ENCODE measurements at regions not wholly inside any gene's neighbourhood (a gene's known extent, or its start where the extent isn't known, plus 50 kb on each side); places are given as distances from the start of the nearest gene placed in this dataset.

DNA sequence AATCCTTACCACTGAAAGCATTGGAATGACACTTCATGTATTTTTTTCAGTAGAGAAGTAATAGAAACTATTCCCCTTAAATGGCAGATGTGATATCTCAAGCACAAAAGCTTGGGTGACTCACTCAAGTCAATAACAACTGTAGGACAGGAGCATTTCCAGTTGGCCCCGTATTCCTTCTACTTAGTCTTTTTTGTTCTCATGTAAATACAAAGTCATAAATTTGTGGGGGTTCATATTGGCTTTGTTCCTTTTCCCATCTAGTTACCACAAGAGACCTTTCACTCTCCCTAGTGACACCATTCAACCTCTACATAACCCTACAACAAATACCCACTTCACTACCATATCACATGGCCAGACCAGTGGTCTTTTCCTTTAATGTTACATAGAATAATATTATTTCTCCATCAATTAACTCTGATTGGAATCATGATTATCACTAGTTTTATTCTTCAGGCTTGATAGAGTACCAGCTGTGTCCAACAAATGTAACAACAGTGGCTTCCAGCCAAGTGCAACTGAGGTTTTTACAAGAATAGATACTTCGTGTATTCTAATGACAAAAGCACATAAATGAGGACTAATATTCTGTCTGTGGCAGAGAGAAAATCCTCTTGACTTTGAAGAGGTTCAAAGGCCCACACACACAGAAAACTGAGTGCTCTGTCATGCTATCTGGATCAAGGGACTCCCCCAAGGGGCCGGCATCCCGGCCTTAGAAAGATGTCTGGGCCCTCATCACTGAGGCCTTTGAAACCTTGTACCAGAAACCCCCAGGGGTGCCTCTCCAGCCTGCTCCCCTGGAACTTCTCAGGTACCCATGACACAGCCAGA is 94.0 kb upstream of the THBS1 start:
- TF ChIP-seq, protein P1, sequence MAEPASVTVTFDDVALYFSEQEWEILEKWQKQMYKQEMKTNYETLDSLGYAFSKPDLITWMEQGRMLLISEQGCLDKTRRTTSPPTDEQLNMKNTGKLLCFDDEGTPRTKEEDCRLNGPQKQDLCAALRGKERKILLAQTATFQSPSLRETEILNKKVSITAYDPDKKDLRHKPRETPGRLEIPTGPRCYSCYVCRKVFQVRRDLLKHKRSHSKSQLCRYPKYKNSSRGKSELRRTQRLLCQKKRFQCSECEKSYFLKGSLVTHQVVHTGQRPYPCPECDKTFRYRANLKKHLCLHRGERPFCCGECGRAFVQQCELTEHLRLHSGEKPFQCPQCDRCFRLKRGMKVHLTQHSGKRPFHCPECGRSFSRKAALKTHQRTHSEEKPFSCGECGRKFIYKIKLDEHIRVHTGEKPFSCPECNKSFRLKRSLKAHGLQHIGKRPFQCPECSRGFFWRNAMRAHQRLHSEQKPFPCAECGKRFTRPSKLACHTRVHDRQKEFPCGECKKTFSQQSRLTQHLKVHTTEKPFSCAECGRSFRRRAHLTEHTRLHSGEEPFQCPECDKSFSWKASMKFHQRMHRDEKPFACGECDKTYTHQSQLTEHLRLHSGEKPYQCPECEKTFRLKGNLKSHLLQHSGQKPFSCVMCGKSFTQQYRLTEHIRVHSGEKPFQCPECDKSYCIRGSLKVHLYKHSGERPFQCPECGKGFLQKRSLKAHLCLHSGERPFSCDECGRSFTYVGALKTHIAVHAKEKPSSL (CRISPR knock-in tag; conservative IDR thresholded peaks at IDR 0.05): no peak
- TF ChIP-seq GTF2I (CRISPR knock-in tag; conservative IDR thresholded peaks at IDR 0.05) (no peak), NFE2L1 (CRISPR knock-in tag; IDR thresholded peaks at IDR 0.05) (no peak), ZBTB21 (CRISPR knock-in tag; IDR thresholded peaks at IDR 0.05; ENCODE audit: borderline replicate concordance) (no peak), TEAD4 (CRISPR knock-in tag; IDR thresholded peaks at IDR 0.05) (no peak), IRF2 (CRISPR knock-in tag; IDR thresholded peaks at IDR 0.05; ENCODE audit: borderline replicate concordance, low read depth) (no peak), SMAD3 (CRISPR knock-in tag; IDR thresholded peaks at IDR 0.05; ENCODE audit: borderline replicate concordance) (no peak), NR1H2 (CRISPR knock-in tag; IDR thresholded peaks at IDR 0.05) (no peak), ATF1 (CRISPR knock-in tag; IDR thresholded peaks at IDR 0.05) (no peak), MXD4 (CRISPR knock-in tag; IDR thresholded peaks at IDR 0.05; ENCODE audit: borderline replicate concordance) (no peak), FOXJ3 (CRISPR knock-in tag; IDR thresholded peaks at IDR 0.05; ENCODE audit: borderline replicate concordance) (no peak)
- TF ChIP-seq, protein P2, sequence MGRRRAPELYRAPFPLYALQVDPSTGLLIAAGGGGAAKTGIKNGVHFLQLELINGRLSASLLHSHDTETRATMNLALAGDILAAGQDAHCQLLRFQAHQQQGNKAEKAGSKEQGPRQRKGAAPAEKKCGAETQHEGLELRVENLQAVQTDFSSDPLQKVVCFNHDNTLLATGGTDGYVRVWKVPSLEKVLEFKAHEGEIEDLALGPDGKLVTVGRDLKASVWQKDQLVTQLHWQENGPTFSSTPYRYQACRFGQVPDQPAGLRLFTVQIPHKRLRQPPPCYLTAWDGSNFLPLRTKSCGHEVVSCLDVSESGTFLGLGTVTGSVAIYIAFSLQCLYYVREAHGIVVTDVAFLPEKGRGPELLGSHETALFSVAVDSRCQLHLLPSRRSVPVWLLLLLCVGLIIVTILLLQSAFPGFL (CRISPR knock-in tag; IDR thresholded peaks at IDR 0.05; ENCODE audit: borderline replicate concordance): no peak
- TF ChIP-seq, protein P3, sequence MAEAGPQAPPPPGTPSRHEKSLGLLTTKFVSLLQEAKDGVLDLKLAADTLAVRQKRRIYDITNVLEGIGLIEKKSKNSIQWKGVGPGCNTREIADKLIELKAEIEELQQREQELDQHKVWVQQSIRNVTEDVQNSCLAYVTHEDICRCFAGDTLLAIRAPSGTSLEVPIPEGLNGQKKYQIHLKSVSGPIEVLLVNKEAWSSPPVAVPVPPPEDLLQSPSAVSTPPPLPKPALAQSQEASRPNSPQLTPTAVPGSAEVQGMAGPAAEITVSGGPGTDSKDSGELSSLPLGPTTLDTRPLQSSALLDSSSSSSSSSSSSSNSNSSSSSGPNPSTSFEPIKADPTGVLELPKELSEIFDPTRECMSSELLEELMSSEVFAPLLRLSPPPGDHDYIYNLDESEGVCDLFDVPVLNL (CRISPR knock-in tag; IDR thresholded peaks at IDR 0.05; ENCODE audit: borderline replicate concordance, low read depth): no peak
- TF ChIP-seq, protein P4, sequence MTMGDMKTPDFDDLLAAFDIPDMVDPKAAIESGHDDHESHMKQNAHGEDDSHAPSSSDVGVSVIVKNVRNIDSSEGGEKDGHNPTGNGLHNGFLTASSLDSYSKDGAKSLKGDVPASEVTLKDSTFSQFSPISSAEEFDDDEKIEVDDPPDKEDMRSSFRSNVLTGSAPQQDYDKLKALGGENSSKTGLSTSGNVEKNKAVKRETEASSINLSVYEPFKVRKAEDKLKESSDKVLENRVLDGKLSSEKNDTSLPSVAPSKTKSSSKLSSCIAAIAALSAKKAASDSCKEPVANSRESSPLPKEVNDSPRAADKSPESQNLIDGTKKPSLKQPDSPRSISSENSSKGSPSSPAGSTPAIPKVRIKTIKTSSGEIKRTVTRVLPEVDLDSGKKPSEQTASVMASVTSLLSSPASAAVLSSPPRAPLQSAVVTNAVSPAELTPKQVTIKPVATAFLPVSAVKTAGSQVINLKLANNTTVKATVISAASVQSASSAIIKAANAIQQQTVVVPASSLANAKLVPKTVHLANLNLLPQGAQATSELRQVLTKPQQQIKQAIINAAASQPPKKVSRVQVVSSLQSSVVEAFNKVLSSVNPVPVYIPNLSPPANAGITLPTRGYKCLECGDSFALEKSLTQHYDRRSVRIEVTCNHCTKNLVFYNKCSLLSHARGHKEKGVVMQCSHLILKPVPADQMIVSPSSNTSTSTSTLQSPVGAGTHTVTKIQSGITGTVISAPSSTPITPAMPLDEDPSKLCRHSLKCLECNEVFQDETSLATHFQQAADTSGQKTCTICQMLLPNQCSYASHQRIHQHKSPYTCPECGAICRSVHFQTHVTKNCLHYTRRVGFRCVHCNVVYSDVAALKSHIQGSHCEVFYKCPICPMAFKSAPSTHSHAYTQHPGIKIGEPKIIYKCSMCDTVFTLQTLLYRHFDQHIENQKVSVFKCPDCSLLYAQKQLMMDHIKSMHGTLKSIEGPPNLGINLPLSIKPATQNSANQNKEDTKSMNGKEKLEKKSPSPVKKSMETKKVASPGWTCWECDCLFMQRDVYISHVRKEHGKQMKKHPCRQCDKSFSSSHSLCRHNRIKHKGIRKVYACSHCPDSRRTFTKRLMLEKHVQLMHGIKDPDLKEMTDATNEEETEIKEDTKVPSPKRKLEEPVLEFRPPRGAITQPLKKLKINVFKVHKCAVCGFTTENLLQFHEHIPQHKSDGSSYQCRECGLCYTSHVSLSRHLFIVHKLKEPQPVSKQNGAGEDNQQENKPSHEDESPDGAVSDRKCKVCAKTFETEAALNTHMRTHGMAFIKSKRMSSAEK (CRISPR knock-in tag; IDR thresholded peaks at IDR 0.05; ENCODE audit: borderline replicate concordance): no peak
- TF ChIP-seq, protein P5, sequence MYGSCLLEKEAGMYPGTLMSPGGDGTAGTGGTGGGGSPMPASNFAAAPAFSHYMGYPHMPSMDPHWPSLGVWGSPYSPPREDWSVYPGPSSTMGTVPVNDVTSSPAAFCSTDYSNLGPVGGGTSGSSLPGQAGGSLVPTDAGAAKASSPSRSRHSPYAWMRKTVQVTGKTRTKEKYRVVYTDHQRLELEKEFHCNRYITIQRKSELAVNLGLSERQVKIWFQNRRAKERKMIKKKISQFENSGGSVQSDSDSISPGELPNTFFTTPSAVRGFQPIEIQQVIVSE (CRISPR knock-in tag; IDR thresholded peaks at IDR 0.05; ENCODE audit: borderline replicate concordance): no peak
- no peaks in the 10 kb centered on the region; the same call in 1 of the 2 replicates for H3K27me3 Mint-ChIP-seq (ENCODE audit: low read depth)
- H3K4me3 Mint-ChIP-seq: no peak overlapping the region
- no peaks in the 10 kb centered on the region for H3K36me3 Mint-ChIP-seq
- H3K27ac Mint-ChIP-seq: no peak overlapping the region
- DNase-seq (ENCODE audit: low spot score) (no peak), ATAC-seq (no peak)
- ChIA-PET CTCF (no interaction called here), POLR2A (no interaction called here)
- no peaks in the 10 kb centered on the region for H3K9me3 Mint-ChIP-seq
- peaks cover 6% of the 10 kb centered on the region for H3K4me1 Mint-ChIP-seq

DNA sequence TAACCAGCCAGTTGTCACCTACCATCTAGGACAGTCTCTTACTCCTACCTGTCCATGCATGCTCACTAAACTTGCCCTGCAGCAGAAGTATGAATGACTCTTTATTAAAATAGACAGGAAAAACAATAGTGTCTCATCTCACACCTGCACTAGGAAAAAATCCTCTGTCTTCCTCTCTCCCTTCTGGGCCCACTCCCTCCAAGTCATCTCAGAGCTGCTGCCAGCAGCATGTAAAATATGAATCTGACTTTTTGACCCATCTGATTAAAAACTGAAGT is 93.5 kb upstream of the THBS1 start:
- no peak for ATAC-seq
- Mint-ChIP-seq H3K27me3 (ENCODE audit: low read depth) (no peaks in the 10 kb centered on the region; the same call in 1 of the 2 replicates), H3K4me1 (peaks cover 6% of the 10 kb centered on the region), H3K4me3 (no peak overlapping the region), H3K36me3 (no peaks in the 10 kb centered on the region), H3K27ac (no peak overlapping the region), H3K9me3 (no peaks in the 10 kb centered on the region)
- ChIA-PET POLR2A (no interaction called here), CTCF (no interaction called here)
- DNase-seq (ENCODE audit: low spot score): no peak
- TF ChIP-seq, protein P6, sequence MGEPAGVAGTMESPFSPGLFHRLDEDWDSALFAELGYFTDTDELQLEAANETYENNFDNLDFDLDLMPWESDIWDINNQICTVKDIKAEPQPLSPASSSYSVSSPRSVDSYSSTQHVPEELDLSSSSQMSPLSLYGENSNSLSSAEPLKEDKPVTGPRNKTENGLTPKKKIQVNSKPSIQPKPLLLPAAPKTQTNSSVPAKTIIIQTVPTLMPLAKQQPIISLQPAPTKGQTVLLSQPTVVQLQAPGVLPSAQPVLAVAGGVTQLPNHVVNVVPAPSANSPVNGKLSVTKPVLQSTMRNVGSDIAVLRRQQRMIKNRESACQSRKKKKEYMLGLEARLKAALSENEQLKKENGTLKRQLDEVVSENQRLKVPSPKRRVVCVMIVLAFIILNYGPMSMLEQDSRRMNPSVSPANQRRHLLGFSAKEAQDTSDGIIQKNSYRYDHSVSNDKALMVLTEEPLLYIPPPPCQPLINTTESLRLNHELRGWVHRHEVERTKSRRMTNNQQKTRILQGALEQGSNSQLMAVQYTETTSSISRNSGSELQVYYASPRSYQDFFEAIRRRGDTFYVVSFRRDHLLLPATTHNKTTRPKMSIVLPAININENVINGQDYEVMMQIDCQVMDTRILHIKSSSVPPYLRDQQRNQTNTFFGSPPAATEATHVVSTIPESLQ (CRISPR knock-in tag; IDR thresholded peaks at IDR 0.05): no peak
- TF ChIP-seq, protein P7, sequence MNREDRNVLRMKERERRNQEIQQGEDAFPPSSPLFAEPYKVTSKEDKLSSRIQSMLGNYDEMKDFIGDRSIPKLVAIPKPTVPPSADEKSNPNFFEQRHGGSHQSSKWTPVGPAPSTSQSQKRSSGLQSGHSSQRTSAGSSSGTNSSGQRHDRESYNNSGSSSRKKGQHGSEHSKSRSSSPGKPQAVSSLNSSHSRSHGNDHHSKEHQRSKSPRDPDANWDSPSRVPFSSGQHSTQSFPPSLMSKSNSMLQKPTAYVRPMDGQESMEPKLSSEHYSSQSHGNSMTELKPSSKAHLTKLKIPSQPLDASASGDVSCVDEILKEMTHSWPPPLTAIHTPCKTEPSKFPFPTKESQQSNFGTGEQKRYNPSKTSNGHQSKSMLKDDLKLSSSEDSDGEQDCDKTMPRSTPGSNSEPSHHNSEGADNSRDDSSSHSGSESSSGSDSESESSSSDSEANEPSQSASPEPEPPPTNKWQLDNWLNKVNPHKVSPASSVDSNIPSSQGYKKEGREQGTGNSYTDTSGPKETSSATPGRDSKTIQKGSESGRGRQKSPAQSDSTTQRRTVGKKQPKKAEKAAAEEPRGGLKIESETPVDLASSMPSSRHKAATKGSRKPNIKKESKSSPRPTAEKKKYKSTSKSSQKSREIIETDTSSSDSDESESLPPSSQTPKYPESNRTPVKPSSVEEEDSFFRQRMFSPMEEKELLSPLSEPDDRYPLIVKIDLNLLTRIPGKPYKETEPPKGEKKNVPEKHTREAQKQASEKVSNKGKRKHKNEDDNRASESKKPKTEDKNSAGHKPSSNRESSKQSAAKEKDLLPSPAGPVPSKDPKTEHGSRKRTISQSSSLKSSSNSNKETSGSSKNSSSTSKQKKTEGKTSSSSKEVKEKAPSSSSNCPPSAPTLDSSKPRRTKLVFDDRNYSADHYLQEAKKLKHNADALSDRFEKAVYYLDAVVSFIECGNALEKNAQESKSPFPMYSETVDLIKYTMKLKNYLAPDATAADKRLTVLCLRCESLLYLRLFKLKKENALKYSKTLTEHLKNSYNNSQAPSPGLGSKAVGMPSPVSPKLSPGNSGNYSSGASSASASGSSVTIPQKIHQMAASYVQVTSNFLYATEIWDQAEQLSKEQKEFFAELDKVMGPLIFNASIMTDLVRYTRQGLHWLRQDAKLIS (CRISPR knock-in tag; IDR thresholded peaks at IDR 0.05; ENCODE audit: borderline replicate concordance): no peak
- no peak for TF ChIP-seq CBFB (CRISPR knock-in tag; IDR thresholded peaks at IDR 0.05; ENCODE audit: low read depth)
- no peak for TF ChIP-seq ZNF423 (CRISPR knock-in tag; IDR thresholded peaks at IDR 0.05)
